Hippocampal formation (tissue), 2 donors: ENCODE measurements at regions not wholly inside any gene's neighbourhood (a gene's known extent, or its start where the extent isn't known, plus 50 kb on each side); places are given as distances from the start of the nearest gene placed in this dataset.
"Not testable (repeated sequence)": the region's sequence is repeated elsewhere in the genome, so short reads cannot be mapped to it uniquely, and the experiment has no call there.

ENCODE experiments used
- DNase-seq, 2 donors: peaks; one replicate each; lab custom pipeline; 2025; lab: John Stamatoyannopoulos, UW

DNA sequence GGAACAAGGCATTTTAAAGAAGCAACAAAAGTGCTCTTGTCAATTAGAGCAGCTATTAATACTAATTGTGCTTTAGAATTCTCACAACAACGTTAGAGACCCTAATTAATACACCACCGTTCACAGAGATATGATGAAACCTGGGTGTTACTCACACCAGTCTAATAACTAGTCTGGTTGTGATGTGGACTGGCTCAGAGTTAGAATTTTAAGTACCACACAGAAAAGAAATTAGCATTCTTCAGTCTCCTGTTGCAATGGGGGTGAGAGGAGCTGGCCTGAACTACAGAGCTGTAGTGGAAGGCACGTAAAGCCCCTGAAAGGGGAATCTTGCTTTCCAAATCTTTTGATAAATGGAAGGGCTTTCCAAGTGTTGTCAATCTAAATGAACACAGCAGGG is 240.8 kb upstream of the TOX3 start:
- no peak for DNase-seq

DNA sequence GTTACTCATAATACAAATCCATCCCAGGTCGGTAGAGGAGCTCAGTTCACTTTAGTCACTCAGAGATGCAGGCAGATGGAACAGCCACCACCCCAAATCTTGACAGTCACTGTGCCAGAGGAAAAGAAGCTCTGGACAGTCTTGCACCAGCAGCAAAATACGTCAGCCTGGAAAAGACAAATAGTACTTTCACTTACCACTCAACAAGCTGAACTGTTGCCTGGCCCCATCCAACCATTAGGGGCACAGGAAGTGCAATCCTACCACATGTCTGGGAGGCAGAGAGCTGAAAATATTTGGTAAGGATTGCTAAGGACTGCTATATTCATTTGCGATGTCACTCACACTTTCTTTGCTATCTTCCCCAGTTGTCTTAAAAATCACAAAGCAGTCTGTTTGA is 239.1 kb upstream of the TOX3 start:
- DNase-seq, result no peak

DNA sequence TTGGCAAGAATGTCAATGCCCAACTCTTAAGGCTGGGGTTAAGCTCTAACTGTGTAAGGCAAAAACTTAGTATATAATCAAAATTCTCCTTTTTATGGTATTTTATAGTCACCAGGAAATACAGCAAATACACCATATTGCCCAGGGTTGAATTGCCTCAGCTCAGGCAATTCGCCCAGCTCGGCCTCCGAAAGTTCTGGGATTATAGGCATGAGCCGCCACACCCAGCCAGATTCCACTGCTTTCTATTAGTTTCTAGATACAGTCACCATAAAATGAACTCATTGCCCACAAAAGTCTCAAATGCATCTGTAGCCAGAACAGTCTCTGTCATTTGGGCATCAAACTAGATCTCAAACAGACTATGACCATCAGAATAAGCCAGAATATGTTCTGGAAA is 238.7 kb upstream of the TOX3 start:
- no peak for DNase-seq

DNA sequence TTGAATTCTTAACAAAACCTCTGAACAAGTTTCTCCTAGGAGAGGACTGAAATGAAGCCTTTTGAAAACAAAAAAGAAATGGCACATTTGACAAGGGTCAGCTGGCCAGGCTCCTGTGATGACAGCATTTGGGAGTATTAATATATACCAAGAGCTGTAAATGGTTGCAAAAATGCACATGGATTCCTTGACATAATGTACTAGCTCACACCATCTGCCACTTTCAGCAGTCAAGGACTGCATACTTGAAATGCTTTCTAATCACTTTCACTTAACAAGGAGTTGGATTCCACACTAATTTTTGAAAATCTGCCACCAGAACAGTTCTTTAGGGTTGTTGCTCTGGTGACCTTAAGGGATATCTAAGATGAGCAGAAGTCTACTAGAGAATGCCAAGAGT is 236.7 kb upstream of the TOX3 start:
- DNase-seq, result no peak

DNA sequence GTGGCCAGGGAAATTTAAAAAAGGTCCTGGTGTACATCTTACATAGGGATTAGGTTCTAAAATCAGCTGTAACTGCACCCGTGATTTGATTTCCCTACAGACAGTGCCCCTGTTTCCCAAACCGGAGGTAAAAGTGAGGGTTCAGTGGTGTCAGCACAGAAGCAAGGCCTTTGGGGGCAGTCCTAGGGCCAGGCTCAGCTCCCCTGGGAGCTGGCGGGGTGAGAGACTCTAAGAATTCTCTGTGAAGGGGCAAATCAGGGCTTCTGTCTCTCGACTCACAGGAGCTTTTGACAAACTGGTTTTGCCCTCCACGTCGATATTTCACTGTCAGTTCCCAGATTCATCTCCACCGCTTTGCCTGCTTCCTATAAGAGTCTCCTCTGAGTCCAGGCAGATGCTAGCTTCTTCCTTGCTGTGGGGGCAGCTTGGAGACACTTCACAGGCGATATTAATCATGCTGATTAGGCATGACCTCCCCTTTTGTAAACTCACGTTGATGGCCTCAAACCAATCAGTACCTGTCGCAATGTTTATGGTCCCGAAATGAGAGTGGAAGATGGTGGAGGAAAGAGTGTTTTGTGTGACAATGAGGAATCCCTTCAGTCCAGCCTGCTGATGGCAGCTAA is 234.2 kb upstream of the TOX3 start:
- DNase-seq, result no peak

DNA sequence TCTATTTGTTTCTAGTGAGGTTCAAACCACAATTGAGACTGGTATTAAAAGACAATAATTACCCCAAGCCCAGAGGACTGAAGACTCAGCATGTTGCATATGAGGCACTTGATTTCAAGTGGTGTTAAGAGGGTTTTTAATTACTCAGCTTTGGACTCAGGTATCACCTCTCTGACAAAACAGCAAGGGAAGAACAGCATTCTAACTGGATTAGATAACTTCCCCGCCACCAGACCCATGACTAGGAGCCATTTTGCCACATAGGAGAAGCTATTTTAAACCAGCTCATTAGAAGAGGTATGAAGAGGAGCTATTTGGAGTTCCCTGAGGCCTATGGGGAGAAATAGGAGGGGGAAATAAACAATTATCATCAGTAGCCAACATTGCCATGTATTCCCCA is 226.1 kb upstream of the TOX3 start:
- no peak for DNase-seq

DNA sequence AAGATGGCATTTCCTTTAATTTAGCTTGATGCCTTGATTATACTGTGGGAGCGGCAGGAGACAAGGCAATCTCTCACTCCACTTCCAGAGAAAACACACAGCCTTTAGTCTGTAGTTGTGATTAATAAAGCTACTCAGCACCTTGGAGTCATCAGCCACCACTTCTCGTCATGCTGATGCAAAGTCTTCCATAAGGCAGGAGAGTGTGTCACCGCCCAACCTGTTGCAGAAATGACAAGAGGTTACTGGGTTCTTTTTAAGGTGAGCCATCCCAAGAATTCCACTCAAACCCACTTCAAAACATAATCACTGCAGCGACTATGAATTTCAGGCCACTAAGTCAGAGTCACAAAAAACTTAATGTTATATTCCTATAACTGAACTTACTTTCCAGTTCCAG is 223.9 kb upstream of the TOX3 start:
- no peak for DNase-seq

DNA sequence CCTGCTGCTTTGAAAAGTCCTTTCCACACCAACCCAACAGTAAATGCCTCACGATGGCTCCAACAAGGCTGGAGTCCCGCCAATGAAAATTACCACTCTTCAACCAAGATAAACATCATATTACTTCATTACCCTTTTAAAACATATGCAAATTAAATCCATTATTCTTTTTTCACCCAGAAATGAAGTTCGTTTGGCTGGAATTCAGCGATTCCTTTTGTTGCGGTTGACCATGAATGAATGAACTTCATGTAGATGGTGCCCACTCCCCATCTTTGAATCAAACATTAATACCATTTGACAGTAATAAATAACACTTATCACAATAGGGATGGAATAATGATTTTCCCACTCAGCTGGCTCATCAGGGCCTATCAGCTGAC is 211.5 kb upstream of the TOX3 start:
- DNase-seq, result no peak

DNA sequence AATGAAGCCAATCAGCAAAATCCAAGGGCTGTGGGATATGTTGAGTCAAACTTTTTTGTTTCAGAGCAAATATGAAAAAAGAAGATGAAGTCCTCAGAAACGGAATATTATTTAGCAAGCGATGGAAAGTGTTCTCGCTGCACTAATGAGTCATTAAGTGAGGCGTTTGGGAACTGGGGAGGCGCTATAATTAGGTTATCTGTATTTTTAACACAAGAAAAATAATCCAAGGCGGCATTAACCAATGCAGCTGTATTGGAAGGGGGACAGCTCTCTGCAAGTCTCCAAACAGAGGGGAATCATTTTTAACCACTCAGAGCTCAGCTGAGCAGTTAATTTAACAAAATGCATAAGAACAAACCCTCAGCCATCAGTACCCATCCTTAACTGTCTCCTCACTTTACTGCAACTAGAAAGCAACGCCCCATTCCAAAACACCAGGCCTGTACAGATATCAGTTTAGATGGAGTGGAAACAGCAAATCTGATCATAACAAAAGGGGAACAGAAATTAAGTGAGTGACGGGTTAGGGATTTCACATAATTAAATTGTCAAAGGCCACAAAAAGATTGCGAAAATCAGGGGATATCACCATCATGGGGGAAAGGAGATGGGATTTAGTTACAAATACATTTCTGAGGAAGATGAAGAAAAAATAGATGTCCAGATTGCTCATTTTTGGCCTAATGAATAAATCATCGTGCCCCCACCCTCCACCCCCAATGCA is 211.0 kb upstream of the TOX3 start:
- DNase-seq, result no peak

DNA sequence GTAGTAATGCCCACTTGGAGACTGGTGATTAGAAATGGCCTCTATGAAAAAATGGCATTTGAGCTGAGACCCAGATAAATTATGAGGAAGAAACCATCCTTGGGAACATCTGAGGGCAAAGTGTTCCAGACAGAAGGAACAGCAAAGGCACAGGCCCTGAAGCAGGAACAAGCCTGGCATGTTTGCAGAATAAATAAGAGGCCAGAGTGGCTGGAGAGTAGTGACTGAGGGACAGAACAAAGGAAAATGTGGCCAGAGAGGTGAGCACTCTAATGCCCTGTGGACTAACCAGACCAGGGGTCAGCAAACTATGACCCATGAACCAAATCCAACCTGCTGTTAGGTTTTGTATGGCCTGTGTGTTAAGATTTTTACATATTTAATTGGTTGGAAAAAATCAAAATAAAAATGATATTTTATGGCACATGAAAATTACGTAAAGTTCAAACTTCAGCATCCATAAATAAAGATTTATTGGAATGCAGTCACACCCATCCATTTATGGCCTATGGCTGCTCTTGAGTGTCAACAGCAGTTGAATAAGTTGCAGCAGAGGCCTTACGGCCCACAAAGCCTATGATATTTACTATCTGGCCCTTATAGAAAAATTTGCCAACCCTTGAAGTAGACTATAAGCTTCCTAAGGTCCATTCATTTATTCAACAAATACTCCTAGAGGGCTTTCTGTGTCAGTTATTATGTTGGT is 210.0 kb upstream of the TOX3 start:
- no peak for DNase-seq

DNA sequence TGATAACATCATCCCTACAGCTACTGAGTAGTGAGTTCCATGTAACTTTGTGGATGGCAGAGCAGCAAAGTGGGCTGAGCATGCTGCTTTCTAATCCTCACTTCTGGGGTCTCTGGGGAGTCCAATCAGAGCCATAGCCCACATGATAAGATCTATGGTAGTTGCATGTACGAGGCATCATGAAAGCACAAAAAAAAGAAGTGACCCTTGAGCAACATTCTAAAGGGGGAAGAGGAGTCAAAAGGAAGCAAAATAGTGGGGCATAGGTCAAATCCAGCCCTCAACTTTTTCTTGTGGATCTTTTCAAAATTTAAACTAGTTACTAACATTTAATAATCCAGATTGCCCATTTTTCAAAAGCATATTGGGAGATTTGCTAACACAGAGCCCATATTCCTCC is 208.5 kb upstream of the TOX3 start:
- no peak for DNase-seq

DNA sequence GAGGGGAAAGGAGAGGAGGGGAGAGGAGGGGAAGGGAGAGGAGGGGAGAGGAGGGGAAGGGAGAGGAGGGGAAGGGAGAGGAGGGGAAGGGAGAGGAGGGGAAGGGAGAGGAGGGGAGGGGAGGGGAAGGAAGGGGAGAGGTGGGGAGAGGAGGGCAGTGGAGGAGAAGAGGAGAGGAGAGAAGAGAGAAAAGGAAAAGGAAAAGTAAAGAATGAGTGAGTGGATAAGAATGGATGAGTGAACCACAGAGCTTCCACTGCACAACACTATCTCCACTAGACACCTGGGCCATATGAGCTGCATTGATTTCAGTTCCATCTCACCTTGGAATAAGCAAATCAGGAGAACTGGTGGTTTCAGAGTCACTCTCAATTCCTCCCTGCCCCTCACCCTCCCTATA is 204.1 kb upstream of the TOX3 start:
- DNase-seq, result no peak

DNA sequence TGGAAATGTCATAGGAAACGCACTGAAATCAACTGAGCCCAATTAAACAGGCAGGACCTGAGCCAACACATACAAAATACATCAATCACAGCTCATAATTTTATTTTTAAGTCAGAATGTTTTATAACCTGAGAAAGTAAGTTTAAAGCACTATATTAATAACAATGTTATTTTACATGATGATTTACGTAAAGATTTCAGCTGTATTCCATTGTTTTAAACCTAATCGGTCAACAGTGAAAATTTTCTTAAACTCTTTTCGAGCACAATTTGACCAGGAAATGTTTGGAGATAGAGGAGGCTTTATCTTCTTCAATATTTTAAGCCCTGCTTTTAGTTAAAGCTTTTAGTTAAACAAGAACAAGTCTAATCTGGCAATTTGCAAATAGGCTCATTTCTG is 201.8 kb upstream of the TOX3 start:
- DNase-seq, result no peak

DNA sequence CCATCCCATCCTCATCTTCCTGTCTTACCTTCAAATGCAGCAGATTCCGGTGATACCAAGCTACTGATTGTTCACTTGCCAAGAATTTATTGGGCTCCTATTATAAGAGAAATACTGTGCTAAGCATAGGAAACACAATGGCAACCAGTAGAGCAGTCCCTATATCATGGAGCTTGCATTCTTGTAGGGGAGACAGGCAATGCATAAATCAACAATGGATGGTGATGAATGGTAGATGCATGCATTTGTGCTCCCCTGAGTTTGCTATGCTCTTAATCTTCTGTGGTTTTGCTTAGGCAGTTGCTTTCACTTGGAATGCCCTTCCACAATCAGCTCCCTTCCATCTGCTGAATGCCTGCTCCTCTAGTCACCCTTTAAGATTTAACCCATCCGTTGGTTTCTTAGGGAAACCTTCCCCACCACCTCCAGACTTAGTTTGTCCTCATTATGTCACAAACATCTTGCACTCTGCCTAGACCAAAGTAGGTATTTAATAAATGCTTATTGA is 200.2 kb upstream of the TOX3 start:
- DNase-seq, result no peak

DNA sequence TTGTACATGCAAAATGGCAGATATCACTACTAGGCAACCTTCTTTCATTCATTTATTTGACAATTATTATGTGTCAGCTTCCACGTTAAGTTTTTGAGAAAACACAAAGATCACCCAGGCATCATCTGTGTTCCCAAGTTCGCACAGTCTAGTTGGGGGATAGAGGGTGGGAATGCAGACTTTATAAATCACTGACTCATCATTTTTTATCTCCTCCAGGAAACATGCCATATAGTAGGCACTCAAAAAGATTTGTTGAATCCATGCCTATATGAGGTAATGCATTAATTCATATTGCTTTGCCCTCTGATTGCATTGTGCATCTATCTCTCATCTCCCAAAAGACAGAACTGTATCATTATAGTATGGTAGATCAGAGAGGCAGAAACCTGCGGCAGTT is 196.8 kb upstream of the TOX3 start:
- DNase-seq, result no peak

DNA sequence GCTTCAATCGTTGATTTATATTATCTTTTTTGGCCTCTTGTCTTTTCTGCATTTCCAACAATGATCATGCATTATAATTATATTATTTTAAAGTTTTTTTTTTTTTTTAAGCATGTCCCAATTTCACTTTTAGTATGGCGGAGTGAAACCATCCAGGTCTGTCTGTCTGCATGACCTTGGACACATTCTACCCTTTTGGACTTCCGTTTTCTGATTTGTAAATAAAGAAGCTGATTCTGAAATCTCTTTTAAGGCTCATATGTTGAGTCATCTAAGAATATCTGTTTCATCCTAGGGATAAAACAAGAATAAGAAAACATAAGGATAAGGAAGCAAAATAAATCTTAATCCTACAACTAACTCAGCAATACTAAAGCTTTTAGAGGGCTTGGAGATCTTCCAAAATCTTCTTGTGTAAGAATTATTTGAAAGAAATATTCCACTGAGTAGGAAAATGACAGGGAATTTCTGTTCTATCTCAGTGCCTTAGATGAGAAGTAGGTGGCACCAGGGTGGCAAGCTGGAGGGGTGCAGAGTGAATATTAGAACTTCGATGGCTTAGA is 195.7 kb upstream of the TOX3 start:
- no peak for DNase-seq

DNA sequence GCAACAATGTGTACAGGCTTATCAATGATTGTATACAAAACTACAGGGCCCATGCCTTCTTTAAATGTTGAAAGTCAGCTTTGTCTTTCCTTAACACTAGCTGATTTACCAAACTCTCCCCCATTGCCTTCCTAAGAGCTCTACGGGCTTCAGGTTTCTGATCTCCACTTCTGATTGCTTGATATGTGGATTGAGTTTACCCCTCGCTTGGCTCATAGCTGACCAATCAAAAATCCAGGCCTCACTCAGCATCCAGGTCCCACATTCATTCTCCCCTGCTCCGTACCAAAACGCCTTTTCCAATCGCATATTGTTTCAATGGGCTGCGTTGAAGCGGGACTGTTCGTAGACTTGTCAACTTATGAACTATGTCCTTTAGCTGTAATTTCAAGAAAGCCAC is 195.1 kb upstream of the TOX3 start:
- no peak for DNase-seq

DNA sequence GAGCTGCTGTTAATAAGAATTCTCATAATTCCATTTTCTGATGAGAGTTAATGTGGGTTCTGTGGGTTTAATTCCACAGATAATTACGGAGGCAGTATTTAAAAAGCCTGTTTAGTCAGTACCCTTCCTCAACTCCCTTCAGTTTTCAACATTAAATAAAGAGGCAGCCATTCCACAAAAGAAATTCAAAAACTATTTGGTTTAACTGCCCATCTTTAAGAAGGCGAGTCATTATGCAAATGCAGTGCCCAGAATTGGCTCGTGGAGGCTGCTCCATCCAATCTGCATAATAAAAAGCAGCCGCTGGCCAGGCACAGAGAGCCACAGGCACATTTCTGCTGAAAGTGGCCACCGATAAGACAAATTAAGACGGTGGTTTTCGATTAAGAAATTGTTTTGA is 194.4 kb upstream of the TOX3 start:
- no peak for DNase-seq

DNA sequence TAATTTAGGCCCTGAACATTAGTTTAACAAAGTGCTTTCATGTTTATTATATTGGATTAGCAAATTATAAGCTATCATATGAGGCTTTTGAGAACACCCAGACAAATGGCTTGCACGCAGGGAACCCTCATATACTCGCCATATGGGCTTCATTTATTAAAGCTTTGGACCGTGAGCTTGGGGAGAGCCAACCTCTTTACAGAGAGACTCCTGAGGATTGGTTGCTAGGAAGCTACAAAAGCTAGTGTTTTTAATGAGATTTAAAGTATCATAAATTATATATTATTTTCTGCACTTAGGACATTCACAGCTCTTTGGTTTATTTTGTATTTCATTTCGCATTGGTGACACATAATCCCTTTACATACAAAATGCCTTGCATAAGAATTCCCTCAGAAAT is 193.8 kb upstream of the TOX3 start:
- DNase-seq, result no peak

DNA sequence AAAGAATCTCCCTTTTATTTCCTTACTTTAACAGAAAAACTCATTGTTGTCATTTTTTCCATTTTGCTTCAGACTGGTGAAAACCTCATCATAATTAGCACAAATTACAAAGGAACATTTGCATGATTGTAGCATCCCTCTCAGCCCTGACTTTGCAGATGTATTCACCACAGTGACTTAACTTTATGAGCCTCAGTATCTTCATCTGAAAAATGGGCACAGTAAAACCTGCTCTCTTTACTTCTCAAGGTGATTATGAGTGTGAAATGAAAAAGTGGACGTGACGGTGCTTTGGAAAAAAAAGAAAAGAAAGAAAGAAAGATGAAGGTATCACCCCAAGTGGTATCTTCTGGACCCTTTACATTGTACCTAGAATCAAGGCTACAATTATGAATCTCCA is 193.4 kb upstream of the TOX3 start:
- DNase-seq, result no peak

DNA sequence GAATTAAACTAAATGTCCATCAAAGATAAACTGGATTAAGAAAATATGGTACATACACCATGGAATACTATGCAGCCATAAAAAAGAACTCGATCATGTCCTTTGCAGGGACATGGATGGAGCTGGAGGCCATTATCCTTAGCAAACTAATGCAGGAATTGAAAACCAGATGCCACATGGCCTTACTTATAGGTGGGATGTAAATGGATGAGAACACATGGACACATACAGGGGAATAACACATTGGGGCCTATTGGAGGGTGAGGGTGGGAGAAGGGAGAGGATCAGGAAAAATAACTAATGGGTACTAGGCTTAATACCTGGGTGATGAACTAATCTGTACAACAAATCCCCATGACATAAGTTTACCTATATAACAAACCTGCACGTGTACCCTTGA is 192.0 kb upstream of the TOX3 start:
- DNase-seq, result not testable (repeated sequence)

DNA sequence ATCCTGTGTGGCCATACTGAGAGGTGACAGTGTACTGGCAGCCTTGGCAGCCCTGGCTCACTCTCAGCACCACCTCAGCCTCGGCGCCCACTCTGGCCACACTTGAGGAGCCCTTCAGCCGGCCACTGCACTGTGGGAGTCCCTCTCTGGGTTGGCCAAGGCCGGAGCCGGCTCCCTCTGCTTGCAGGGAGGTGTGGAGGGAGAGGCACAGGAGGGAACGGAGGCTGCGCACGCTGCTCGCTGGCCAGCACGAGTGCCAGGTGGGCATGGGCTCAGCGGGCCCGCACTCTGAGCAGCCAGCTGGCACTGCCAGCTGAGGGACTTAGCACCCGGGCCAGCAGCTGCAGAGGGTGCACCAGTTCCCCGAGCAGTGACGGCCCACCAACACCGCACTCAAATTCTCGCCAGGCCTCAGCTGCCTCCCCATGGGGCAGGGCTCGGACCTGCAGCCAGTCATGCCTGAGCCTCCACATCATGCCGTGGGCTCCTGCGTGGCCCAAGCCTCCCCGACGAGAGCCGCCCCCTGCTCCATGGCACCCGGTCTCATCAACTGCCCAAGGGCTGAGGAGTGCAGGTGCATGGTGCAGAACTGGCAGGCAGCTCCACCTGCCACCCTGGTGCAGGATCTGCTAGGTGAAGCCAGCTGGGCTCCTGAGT is 184.4 kb upstream of the TOX3 start:
- DNase-seq, result no peak
